Stimulated activated CD4-positive, alpha-beta T cell treated with anti-CD3 and anti-CD28 coated beads, Interleukin-12 subunit alpha, Interleukin-12 subunit beta, amount 100 ng/mL, for 48 hours (primary cell): ENCODE measurements at regions not wholly inside any gene's neighbourhood (a gene's known extent, or its start where the extent isn't known, plus 50 kb on each side); places are given as distances from the start of the nearest gene placed in this dataset.
A peak's percentile ranks its signal among the peaks of the same experiment; 100 is the strongest.

ENCODE experiments used
- DNase-seq, 3 donors: peaks; one replicate each; pipeline ENCODE4 v3.0.0-alpha.2; 2020; ENCODE audit warnings: low read depth in 2 of 3, low spot score in 1 of 3

DNA sequence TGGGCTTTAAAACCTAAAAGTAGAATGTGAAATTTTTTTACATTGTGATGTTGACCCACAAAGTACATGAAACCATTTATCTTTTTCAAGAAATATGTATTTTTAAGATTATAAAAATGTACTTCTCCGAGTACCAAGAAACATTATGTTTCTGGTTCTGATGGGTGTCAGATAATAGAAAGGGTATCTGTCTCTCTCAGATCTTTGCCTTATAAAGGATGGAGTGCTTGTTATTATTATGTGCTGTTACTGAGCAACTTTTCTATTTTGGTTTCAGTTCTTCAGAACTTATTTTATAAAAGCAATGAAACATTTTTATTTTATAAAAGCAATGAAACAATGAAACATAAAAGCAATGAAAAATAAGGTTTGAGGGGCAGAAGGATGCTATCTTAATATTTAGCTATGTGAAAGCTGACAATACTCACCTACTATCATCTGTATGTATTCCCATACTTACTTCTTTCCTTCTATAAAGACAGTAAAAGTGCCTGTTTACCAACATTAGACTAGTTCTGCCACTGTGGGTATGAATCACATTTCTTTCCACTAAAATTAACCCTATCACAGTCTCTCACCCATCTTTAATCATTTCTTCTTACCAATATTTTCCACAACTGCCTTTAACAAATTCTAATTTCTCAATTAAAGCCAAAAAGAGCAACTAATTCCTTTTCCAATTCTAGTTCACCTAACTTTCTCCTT is 540.7 kb upstream of the KCNMB2 start:
- DNase-seq: no peak

- peak in 2 of 3 donors; percentile 11 to 12 for DNase-seq
These were observed 534.5 kb upstream of the KCNMB2 start for GRCh38 chr3:178001670-178002101.

- DNase-seq: no peak
These were observed 534.1 kb upstream of the KCNMB2 start for GRCh38 chr3:178002113-178002512.

DNA sequence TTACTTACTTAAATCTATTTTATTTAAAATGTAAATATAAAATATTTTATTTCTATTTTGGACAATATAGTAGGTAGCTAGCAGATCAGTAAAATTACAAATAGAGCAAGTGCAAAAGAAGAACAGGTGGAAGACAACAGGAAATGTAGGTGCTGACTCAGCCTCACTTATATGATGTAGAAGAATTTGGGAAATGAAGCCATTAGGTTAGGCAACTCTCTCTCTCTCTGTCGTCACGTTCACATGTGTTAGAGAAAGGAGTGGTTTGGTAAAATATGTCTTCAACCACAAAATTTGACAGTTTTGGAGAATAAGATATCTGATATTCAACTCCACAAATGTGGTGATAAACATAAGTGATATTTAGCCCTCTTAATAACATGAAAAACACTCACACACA is 532.5 kb upstream of the KCNMB2 start:
- DNase-seq: no peak

DNA sequence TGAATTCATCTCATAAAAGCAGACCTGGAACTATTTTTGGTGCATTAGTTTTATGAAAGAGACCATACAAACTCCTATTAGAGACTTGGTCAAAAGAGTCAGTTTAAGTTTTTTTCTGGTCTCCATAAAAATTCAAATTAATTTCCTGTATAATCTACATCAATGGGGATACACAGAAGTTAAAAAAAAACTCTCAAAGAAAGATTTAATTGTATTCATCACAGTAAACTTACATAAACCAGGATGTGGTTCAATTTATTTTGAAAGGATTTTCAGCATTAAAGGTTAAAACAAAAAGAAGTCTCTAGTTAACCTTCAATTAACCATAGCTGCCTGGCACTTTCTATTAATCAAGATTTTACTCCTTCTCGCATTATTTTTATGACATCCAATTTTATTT is 530.3 kb upstream of the KCNMB2 start:
- DNase-seq: no peak

- no peak for DNase-seq
These were observed 525.9 kb upstream of the KCNMB2 start for GRCh38 chr3:178010306-178010705.

GRCh38 chr3:178019645-178020044 is 516.6 kb upstream of the KCNMB2 start:
- no peak for DNase-seq

GRCh38 chr3:178022599-178022998 is 513.6 kb upstream of the KCNMB2 start:
- no peak for DNase-seq

DNA sequence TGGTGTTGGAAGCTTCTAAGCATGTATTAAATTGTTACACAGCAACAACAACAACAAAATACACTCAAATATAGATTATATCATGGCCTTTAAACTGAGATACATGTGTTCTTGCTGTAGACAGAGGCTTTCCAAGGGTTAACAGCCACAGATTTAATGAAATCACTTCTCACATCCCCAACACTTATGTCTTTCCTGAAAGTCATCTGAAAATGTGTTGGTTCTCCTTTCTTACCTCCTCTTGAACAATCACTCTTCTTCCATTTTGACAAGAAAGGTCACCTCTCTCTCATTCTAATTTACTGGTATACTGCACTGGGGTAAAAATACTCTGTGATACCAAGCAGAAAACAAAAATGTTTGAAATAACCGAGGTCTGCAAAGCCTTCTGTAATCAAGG is 507.3 kb upstream of the KCNMB2 start:
- no peak for DNase-seq

DNA sequence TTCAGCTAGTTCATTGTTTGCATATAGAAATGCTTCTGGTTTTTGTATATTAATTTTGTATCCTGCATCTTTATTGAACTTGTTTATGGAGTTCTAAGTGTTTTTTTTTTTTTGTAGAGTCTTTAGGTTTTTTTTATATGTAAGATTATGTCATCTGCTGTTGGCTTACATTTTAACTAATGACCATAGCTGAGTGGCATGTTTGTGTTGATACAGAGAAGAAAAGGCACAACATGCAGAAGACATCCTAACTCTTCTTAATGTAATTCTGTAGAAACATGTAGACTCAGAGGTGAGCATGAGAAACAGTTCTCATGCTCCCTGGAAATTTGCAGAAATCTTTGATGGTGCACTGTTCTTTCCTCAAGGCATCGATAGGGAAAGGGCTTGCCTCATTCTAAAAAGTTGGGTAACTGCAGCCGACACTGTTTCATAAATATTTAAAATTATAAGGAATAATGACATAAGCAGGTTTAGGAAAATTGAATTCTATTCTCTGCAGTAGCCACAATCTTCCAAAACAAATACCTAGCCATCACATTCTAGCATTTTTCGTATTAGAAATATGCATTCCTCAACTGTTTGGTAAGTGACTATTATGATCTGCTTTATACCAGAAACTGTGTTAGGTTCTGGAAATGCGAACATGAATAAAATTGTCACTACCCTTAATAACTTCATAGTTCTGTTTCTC is 499.6 kb upstream of the KCNMB2 start:
- no peak for DNase-seq

- DNase-seq: no peak
These were observed 494.3 kb upstream of the KCNMB2 start for GRCh38 chr3:178041931-178042330.

DNA sequence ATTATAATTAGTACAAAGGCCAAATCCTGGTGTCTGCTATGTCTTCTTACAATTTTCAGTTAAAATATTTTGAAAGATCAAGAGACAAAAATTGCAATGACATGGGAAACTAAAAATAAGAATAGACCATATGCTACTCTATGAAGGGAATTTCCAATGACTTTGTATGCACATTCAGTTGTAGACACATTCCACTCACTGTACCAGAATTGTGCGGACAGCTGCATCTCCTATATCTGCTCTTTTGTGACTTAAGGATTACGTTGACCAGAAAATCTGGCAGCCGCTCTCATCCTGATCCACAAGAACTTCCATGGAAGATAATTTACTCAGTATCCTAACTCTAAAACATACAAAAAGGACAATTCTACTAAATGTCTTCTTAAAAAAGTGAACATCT is 493.9 kb upstream of the KCNMB2 start:
- no peak for DNase-seq

GRCh38 chr3:178043084-178043483 is 493.2 kb upstream of the KCNMB2 start:
- no peak for DNase-seq

DNA sequence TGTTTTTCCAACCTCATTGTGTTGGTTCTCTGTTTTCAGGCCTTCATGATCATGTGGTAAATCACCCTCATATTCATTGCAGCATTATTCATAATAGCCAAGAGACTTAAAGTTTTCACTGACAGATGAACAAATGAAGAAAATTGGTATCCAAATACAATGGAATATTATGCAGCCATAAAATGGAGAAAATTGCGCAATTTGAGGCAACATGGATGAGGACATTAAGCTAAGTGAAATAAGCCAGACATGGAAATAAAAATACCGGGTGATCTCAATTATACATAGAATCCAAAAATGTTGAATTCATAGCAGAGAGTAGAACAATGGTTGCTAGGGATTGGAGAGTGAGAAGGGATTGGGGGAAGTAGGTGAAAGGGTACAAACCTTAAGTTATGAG is 491.9 kb upstream of the KCNMB2 start:
- DNase-seq: no peak

DNA sequence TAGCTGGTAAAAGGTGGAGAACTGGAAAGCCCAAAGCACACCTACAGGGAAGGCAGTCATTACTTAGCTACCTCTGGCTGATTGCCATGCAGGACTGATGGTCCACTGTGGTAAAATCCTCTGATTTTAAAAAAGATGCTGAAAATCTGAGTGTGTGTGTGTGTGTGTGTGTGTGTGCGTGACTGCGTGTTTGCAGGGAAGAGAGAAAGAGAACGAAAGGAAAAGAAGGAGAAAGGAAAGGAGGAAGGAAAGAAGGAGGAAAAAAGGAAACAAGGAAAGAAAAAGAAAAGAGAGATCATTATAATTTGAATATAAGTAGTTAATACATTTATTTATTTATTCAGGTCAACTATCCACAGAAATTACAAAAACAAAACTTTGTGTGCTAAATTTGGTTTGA is 488.7 kb upstream of the KCNMB2 start:
- no peak for DNase-seq

- no peak for DNase-seq
These were observed 487.5 kb upstream of the KCNMB2 start for GRCh38 chr3:178048768-178049167.

- no peak for DNase-seq
These were observed 481.8 kb upstream of the KCNMB2 start for GRCh38 chr3:178054471-178054870.

DNA sequence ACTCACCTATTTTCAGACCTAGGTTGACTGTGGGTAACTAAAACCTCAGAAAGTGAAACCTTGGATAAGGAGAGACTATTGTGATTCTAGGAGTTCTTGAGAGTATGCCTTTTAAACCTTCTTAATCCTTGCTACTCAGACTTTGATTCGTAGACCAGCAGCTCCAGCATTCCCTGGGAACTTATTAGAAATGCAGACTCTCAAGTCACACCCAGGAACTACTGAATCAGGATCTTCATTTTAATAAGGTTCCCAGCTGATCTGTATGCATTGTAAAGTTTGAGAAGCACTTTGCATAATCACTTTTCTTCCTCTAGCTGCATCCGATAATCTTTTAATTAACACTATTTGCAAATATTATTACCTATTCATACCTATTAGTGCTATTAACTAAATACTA is 480.3 kb upstream of the KCNMB2 start:
- DNase-seq: no peak

- no peak for DNase-seq
These were observed 479.4 kb upstream of the KCNMB2 start for GRCh38 chr3:178056868-178057267.

- no peak for DNase-seq
These were observed 477.6 kb upstream of the KCNMB2 start for GRCh38 chr3:178058629-178059028.

DNA sequence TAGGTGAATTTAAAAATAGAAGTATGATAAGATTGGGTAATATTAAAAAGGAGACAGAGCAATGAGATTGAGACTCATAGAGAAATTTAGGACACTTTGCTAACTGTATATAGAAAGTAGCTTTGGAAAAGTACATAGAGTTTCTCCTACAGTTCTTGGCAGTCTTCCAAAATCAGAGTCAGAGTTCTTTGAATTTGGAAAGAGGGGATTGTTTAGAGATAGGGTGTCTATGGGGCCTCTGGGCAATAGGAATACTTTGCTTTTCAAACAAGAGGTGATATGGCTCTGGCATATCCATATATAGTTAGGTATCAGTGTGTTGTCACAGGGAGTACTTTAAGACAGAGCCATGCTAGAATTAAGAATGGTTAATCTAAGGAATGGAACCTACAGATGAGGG is 477.1 kb upstream of the KCNMB2 start:
- DNase-seq: no peak

DNA sequence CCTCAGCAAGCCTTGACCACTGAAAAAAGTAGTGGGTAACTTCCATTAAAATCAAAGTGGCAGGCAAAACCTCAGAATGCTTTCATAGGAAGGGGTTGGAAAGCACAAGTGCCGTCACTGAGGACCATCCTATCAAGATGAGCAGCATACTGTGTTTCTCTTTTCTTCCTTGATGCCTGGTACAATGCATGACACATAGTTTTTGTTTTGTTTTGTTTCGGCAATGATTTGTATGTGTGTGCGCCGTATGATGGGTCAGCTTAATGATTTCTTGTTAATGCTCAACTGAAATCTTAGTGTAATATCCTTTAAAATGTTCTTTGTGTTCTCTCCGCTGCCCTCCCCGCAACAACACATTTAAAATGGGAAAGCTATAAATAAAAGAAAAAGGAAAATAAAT is 476.4 kb upstream of the KCNMB2 start:
- DNase-seq: no peak

DNA sequence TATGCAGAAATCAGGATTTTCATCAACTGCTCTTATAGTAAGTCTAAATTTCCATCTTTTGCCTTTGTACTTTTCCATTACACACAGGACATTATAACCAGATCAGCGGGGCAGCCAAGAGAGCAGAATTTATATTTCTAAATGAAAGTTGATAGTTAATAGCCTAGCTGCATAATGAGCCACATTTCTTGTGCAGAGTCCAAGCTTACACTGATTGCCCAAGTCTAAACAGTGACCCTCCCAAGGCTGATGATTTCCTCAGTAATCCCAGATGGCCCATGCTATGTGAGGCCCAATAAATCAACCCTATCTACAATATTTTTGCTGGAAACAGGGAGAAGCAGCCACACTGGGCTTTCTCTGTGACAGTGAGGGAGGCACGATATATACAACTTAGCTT is 475.8 kb upstream of the KCNMB2 start:
- DNase-seq: no peak
